Right ventricle myocardium inferior (tissue), 1 donor: ENCODE measurements at regions not wholly inside any gene's neighbourhood (a gene's known extent, or its start where the extent isn't known, plus 50 kb on each side); places are given as distances from the start of the nearest gene placed in this dataset.
A peak's percentile ranks its signal among the peaks of the same experiment; 100 is the strongest.

Experiments
- ATAC-seq: fragments of 200-7000 bp; cut with Tn5 transposase; one replicate; pipeline ENCODE4 v1.9.1; 2020; ENCODE audit warnings: mild to moderate bottlenecking, moderate library complexity
- DNase-seq: peaks from one replicate; pipeline ENCODE4 v3.0.0; 2021; ENCODE audit errors: missing footprints
- intact Hi-C: fragments of 100-400 bp; cut with DNase I; formaldehyde crosslinking; loops from one replicate; pipeline ENCODE4 v1.11.0; 2022
- donor health status: DM: no; HTN: yes; CAD: no; lungs with severe emphysema.

DNA sequence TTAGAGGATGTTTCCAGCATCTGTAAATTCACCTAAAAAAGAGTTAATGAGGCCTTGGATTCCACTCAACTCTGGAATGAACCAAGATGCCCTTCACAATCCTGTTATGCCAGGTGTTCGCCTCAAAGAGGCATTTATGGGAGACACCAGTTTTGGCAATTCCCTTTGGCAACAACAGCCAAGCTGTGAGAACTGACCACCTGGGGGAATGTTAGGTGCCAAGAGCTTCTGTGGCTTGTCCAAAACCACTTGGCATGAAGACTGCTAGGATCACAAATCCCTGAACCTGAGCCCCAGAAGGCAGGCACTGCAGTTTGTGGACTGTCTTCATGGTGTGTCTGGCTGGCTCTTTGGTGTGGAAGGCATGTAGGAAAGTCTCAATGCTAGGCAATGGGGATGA, 164.4 kb upstream of the BDNF start:
- ATAC-seq (no peak), DNase-seq (no peak)
- intact Hi-C loops = no loop called here

DNA sequence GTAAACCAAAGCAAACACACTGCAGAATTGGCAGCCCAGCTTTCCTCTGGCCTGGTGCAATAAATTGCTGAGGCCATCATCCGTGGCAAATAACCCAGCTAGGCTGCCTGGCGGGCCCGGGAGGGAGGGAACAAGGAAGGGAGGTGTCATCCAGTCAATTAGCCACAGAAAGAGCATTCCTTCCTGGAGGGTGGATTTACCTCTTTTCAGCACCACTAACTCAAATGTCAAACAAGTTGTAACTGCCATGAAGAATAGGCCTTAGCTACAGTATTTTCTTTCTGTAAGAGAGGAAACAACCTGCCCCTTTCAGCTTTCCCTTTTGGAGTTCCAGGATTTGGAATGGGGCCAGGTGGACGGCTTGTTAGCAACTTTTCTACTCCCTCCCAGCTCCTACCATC, 163.8 kb upstream of the BDNF start:
- no peak for DNase-seq
- ATAC-seq = no peak
- intact Hi-C loops = no loop called here

DNA sequence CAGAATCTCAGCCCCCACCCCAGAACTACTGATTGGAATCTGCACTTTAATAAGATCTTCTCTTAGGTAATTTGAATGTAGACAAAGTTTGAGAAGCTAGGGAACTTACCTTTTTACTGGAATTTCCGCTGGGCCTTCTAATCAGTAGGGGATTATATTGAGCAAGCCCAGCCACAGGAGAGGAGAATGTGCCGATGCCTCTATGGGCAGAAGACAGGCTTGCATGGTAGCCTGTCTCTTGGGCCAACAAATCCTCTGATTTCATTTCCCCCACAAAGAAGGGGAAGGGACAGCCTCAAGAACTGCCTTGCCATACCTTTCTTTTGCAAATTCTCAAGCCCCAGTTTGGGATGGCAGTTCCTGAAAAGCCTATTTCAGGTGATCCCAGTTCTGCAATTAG, 163.4 kb upstream of the BDNF start:
- intact Hi-C loops = no loop called here
- ATAC-seq = no peak
- DNase-seq = no peak

DNA sequence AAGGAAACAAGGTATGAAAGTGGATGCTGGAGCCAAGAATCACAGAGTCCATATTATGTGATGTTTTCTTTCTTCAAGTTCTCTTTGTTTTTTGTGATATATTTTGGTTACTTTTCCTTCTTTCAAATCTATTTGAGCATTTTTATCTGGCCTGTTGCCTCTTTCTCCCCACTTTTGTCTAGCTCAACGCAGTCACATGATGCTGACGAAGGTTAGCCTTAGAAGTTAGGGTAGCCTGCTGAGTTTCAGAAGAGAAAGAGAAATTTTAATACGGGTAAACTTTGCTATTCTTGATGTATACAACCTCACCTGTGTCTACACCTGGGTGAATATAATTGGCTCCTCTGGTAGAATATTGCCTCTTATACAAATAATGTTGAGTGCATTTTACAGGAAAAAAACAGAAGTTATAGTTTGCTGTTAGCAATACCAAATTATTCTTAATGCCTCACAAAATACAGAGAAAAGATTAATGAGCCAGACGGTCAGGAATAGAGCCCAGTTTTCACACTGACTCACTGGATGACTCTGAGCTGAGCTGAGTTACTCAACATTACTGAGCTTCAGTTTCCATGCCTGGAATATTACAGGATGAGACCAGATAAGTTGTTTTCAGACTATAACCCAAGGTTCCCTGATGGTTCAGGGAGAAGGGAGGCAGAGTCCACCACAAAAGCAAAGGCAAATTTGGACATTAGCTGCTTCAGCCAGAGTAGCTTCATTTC, 161.6 kb upstream of the BDNF start:
- ATAC-seq (peak; percentile 69), DNase-seq (no peak)
- intact Hi-C loops = no loop called here

DNA sequence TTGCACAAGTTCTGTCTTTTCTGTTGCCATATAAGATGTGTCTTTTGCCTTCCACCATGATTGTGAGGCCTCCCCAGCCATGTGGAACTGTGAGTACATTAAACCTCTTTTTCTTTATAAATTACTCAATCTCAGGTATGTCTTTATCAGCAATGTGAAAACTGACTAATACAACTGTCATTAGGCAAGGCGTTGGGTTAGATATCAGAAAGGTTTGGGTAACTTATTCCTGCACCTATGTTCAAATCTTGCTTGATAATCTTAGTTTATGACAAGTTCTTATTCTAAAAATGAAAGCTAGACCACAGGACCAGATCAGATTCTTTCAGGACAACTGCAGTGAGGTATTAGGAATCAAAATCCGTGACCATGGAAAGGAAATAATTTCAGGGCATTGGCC, 160.6 kb upstream of the BDNF start:
- DNase-seq (no peak), ATAC-seq (no peak)
- intact Hi-C loops = no loop called here

DNA sequence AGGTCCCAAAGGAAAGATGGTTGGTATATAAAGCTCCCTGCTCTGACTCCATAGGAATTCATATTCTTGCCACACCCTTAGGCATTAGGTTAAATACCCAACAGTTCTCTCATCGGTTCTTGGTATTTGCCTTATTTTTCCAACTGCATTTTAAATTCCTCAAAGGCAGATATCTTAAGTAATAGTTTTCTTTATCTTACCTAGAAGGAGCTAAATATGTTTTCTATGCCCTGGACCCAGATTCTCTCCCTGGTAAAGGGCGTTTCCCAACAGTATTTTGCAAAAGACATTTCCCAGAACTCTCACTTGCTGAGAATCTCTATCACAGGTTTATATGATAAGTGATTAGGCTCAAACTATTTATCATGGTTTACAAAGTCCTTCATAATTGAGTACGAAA, 158.6 kb upstream of the BDNF start:
- intact Hi-C loops = no loop called here
- DNase-seq = no peak
- ATAC-seq = no peak

DNA sequence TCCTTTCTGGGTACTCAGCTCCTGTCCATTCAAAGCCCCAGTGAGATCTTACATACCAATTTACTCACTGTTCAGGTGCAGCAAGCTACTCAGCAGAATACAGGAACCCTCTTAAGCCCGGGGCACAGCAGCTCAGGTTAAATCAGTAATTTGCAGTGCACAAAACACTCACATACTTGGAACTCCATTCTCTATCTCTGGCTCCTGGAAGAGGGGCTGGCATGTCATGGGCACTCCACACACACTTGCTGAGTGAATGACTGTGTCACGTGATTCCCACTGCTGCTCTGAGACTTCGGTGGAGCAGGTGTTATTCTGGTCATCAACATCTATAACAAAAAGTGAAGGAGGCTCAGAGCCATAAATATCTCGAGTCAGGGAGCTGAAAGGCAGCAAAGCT, 157.3 kb upstream of the BDNF start:
- ATAC-seq = peak; percentile 72
- intact Hi-C loops = no loop called here
- DNase-seq = no peak

DNA sequence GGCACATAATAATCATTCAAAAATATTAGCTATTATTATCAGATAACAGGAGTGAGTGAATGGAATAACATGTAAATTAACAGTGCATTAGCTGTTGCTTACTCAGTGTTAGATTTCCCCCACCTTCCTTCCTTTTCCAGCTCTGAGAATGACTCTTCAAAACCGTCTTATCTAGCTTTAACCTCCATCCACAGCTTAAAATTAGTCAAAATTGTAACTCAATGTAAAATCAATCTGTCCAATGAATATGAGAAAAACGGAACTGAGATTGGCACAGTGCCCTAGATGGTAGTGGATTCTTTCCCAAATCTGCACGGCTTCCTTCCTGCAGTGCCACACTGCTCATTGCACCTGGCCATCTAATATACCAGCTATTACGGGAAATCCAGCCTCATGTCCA, 156.8 kb upstream of the BDNF start:
- intact Hi-C loops = no loop called here
- DNase-seq = no peak
- no peak for ATAC-seq

DNA sequence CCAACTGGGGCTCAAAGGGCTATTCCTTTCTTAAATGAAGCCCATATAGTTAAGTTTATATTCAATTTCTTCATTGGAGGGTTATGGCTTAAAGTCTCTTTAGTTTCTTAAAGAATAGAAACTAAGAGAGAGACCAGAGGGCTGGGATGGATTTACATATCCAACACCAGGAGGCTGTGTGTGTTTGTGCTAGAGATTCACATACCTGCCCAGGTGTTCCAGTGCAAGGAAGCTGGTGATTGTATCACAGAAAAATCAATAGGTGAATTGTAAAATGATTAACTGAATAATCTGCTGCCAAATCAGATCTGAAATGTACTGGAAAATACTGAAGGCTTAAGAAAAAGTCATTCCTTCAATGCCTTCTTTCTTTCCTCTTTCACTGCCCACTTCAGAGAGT, 148.2 kb upstream of the BDNF start:
- intact Hi-C loops = no loop called here

DNA sequence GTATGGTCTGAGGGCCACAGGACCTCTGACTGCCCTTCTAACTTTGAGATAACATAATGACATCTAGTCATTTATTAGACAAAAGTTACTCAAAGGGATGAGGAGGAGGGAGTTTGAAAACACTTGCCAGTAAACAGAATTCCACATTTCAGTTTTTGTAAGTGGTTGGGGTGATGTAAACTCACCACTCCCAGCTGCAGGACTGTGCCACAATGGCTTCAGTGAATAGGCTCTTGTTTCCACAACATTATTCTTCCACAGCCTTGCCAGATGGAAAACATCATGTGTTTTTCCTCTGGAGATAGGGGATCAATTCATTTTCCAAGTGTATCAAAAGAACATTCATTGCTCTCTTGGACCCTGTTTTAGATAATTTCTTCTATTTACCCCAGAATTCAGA, 147.2 kb upstream of the BDNF start:
- ATAC-seq (peak; percentile 64), DNase-seq (no peak)
- intact Hi-C loops = no loop called here

More for the DNA sequence above, 148.2 kb upstream of the BDNF start:
- ATAC-seq = no peak
- DNase-seq = no peak

DNA sequence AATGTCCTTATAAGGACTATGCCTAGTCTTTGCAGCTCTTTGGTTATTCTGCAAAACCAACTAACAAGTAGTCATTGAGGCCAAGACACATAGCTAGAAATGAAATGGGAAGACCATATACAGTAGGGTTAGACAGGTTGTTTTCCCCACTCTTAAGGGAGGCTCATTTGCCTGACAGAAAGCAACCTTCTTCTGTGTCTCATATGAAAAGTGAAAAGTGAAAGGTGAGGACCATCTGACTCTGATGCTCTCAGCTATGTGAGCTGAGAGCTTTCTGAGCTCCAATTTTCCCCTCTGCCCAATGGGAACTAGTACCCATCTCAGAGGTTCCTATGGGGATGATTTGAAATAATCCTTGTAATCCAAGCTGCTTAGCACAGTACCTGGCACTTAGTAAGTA, 142.0 kb upstream of the BDNF start:
- DNase-seq = no peak
- ATAC-seq = no peak
- intact Hi-C loops = no loop called here

DNA sequence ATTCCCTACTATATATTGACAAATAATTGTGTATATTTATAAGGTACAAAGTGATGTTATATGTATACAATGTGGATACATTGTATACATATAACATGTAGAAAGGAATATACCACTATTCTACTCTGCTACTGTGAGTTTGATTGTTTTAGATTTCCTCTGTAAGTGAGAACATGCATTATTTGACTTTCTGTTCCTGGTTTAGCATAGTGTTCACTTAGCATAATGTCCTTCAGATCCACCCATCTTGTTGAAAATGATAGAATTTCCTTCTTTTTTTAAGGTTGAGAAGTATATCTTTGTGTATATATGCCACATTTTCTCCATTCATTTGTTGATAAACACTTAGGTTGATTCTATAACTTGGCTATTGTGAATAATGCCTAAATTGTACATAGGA, 140.8 kb upstream of the BDNF start:
- ATAC-seq (no peak), DNase-seq (no peak)
- intact Hi-C loops = no loop called here

DNA sequence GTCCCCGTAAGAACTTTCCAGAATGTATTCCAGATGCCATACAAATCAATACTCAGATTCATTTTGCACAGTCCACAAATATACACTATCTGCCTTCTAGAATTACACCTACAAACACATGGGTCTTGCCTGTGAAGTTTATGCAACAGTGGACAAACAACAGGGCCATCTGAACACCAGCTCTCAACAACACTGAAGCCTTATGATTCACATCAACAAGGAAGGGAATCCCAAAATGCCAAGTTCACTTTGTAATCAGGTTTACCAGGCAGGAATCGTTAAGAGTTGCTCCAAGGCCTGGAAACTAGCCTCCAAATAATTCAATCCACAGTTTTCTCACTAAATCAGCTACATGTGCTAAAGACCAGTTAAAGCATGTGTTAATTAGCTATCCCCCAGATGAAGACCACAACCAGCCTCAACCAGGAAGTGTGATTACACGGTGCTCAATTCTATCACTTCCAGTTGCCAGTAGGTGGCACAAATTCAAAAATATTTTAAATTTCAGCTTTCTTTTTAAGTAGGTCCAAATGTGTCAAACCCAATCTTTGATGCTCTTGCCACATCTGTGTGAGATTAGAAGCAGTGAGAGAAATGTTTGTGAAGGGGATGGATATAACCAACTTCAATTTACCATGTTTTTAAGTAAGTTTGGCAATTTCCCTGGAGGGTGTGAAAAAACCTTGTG, 139.1 kb upstream of the BDNF start:
- intact Hi-C loops = no loop called here
- DNase-seq = no peak
- no peak for ATAC-seq

DNA sequence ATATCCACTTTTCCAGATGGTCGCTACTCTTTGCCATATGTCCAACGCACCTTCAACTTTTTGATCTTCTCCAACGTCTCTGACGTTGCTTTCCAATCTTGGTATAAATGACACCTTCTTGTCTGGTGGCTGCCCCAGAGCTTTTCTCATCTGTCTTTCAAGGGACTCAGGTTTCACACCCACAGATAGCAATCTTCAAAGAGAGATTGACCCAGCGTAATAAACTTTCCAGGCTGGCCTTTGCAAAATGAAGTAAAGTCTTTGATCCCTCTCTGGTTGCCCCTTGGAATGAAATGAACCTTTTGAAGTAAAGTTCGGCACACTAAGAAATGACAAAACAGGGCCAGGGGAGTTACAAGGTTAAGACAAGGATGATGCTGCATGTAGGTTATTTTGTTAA, 138.4 kb upstream of the BDNF start:
- DNase-seq (no peak), ATAC-seq (no peak)
- intact Hi-C loops = no loop called here

DNA sequence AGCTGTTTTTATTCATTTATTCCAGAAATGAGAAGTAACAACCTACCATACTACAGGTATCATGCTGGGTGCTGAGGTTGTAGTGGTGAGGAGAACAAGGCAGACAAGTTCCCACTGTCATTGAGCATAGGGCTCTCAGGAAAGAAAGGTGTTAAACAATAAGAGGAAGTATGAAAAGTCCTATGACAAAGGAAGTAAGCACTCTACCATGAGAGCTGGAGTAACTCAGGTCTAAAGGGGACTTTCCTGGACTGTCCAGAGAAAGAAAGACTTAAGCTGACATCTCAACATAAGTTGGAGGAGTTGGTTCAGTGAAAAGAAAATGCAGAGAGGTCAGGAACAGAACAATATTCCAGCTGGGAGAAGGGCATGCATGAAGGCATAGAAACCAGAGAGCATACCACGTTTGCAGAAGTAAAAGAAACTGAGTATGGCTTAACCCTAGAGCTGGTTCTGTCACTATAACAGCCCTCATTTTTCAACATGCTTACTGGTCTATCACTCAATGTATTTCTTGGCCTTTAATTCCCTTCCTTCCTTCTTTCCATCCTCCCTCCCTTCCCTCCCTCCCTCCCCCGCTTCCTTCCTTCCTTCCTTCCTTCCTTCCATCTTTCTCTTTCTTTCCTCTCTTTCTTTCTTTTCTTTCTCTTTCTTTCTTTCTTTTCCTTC, 137.8 kb upstream of the BDNF start:
- no peak for ATAC-seq
- intact Hi-C loops = no loop called here
- DNase-seq = no peak

DNA sequence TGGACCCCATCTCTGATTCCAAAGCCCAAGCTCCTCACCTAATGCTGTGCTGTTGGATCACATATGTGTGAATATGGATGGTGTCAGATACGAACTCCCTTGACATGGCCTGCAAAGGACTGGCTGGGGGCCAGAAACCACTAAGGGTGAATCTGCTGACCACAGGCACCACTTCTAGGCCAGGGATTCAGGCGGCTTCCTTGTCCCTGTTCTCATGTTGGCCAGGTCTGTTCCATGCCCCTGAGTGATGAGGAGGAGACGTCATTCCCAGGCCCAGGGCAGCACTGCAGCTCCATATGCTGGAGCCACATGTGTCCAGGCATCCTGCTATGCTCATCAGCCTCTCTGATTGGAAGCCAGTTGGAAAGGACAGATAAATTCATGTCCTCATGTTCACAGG, 130.0 kb upstream of the BDNF start:
- ATAC-seq (no peak), DNase-seq (no peak)
- intact Hi-C loops = no loop called here

DNA sequence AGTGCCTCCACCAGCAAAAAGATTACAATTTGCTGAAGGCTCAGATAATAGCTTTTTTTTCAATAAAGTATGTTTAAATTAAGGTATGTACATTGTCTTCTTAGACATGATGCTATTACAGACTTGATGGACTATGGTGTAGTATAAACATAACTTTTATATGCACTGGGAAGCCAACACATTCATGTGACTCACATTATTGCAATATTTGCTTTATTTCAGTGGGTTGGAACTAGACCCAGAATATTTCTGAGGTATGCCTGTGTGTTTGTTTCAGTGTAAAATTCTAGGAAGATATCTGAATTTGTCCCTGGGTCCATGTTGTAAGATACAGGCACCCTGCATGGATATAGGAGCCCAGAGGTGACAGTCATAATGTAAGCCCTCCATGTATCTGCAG, 120.0 kb upstream of the BDNF start:
- ATAC-seq = no peak
- DNase-seq = no peak
- intact Hi-C loops = no loop called here

DNA sequence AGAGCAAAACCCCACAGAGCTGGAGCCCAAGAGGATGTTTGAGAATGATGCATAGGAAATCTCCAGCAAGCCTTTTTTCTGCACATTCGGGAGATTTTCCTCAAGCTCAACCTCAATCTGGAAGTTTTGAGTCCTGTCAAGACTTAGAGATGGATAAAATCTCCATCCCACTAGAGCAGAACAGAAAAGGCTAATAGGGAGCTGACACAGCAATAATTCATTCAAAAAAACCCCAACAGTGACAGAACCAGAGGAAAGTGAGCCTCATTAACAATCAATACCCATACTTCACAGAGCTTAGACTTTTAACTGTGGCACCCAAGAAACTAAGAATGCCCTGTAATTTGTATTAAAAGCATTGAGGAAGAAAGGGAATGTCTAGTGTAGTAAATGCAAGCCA, 115.9 kb upstream of the BDNF start:
- DNase-seq (no peak), ATAC-seq (no peak)
- intact Hi-C loops = no loop called here

DNA sequence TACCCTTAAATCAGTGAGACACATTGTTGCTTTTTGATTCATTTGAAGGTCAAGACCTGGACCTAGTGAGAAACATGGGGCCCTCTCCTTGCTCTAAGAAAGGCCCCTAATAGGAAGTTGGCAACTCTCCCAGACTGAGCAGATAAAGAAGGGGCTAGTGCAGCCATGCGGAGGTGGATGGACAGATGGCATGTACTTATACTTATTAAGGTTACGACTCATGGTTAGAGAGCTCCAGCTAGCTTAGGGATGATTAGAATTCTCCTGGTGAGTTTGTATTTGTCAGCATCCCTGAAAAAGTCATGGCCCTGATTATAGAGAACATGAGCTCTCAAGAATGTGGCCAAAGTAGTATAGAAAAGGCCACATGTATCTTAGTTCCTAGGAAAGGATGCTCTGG, 112.1 kb upstream of the BDNF start:
- intact Hi-C loops = no loop called here
- DNase-seq (no peak), ATAC-seq (no peak)

DNA sequence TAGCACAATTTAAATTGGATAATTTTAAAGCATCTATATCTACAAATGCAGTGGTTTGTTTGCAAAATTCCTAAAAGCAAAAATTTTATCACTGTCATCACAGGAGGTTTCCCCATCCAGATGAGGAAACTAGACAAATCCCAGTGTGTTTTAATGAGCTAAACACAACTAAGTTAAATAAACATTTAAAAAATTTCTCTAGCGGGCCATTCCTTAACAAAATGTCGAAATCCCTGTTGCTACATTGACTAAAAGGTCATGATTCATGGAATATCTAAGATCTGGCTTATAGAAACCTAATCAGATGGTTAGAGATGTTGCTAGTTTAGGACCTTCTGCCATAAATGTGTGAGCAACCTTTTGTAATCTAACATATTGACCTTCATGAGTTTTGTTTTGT, 107.3 kb upstream of the BDNF start:
- DNase-seq (no peak), ATAC-seq (no peak)
- intact Hi-C loops = no loop called here
